IMR-90 (cell line): ENCODE measurements at regions not wholly inside any gene's neighbourhood (a gene's known extent, or its start where the extent isn't known, plus 50 kb on each side); places are given as distances from the start of the nearest gene placed in this dataset.

ENCODE experiments used
- ATAC-seq: fragments of 200-7000 bp; cut with Tn5 transposase; 2 replicates; pipeline ENCODE4 v1.9.1; 2020; ENCODE audit warnings: low read depth, mild to moderate bottlenecking, moderate library complexity
- BruUV-seq: library from RNA; stranded (reverse); fragments of 400-500 nt; replicated peaks from 2 replicates; lab custom pipeline; 2021; lab: Mats Ljungman, UMichigan
- CTCF ChIA-PET: fragments of 300-600 bp; formaldehyde crosslinking; extraction: SDS; loops from one replicate; lab custom pipeline; 2021; ENCODE audit warnings: antibody characterized with exemption; lab: Yijun Ruan, JAX
- POLR2A ChIA-PET: fragments of 300-600 bp; sonication (Branson Sonifier 250); formaldehyde crosslinking; loops from one replicate; lab custom pipeline; 2022; ENCODE audit warnings: antibody characterized with exemption; ENCODE audit not compliant: unreplicated experiment; lab: Charles Lee
- DNase-seq: peaks from one replicate; pipeline ENCODE4 v3.0.0; 2013
- H2AFZ ChIP-seq: replicated peaks from 2 replicates; pipeline ENCODE3; 2013; ENCODE audit warnings: low read length, mild to moderate bottlenecking; ENCODE audit not compliant: poor library complexity
- H2AK5ac ChIP-seq: 2 replicates; pipeline ENCODE4 v1.6.1; 2013; ENCODE audit warnings: low read depth, low read length, inconsistent platforms
- H2AK9ac ChIP-seq: replicated peaks from 2 replicates; pipeline ENCODE3; 2013; ENCODE audit warnings: mild to moderate bottlenecking, low read depth, low read length, moderate library complexity; ENCODE audit not compliant: poor library complexity
- H2BK120ac ChIP-seq: 2 replicates; pipeline ENCODE4 v1.6.1; 2013; ENCODE audit warnings: low read depth, low read length, inconsistent platforms
- H2BK15ac ChIP-seq: 3 replicates; pipeline ENCODE4 v1.6.1; 2013; ENCODE audit warnings: low read depth, low read length, inconsistent platforms
- H2BK20ac ChIP-seq: 2 replicates; pipeline ENCODE4 v1.6.1; 2013; ENCODE audit warnings: low read depth, mild to moderate bottlenecking, inconsistent platforms, low read length, moderate library complexity
- H2BK5ac ChIP-seq: 2 replicates; pipeline ENCODE4 v1.6.1; 2013; ENCODE audit warnings: mild to moderate bottlenecking, low read depth, low read length, inconsistent platforms; ENCODE audit not compliant: poor library complexity, severe bottlenecking
- H3K14ac ChIP-seq: replicated peaks from 2 replicates; pipeline ENCODE4 v1.6.1; 2013; ENCODE audit warnings: low read depth, low read length, inconsistent platforms
- H3K18ac ChIP-seq: 2 replicates; pipeline ENCODE4 v1.6.1; 2013; ENCODE audit warnings: low read depth, low read length, control low read depth
- H3K23ac ChIP-seq: 2 replicates; pipeline ENCODE4 v1.6.1; 2013; ENCODE audit warnings: low read depth, low read length, inconsistent platforms
- H3K27ac ChIP-seq: 2 replicates; pipeline ENCODE4 v1.5.1; 2013; ENCODE audit warnings: mild to moderate bottlenecking, control low read depth, low read length; ENCODE audit not compliant: insufficient read depth
- H3K27me3 ChIP-seq: 2 replicates; pipeline ENCODE4 v1.6.1; 2013; ENCODE audit warnings: low read length; ENCODE audit not compliant: control insufficient read depth, insufficient read depth
- H3K36me3 ChIP-seq: 2 replicates; pipeline ENCODE4 v1.6.1; 2013; ENCODE audit warnings: low read length, mixed read lengths; ENCODE audit not compliant: control insufficient read depth, insufficient read depth
- H3K4ac ChIP-seq: 2 replicates; pipeline ENCODE4 v1.6.1; 2013; ENCODE audit warnings: low read depth, low read length, inconsistent platforms
- H3K4me1 ChIP-seq: 2 replicates; pipeline ENCODE4 v1.6.1; 2013; ENCODE audit warnings: low read length, mixed read lengths; ENCODE audit not compliant: control insufficient read depth, insufficient read depth
- H3K4me2 ChIP-seq: 2 replicates; pipeline ENCODE4 v1.6.1; 2013; ENCODE audit warnings: low read depth, mild to moderate bottlenecking, control low read depth, low read length, moderate library complexity
- H3K4me3 ChIP-seq: 2 replicates; pipeline ENCODE4 v1.5.1; 2013; ENCODE audit warnings: low read depth, mild to moderate bottlenecking, control low read depth, low read length, moderate library complexity; ENCODE audit not compliant: insufficient read depth
- H3K56ac ChIP-seq: 2 replicates; pipeline ENCODE4 v1.6.1; 2013; ENCODE audit warnings: low read length, inconsistent platforms; ENCODE audit not compliant: insufficient read depth; ENCODE audit errors: extremely low read depth
- H3K79me1 ChIP-seq, 2 experiments: 2 replicates each; pipeline ENCODE4 v1.6.1; 2013; ENCODE audit warnings: low read length in 2 of 2, inconsistent platforms in 1 of 2, low read depth in 1 of 2
- H3K9ac ChIP-seq: 2 replicates; pipeline ENCODE4 v1.6.1; 2013; ENCODE audit warnings: low read depth, low read length, control low read depth
- H3K9me1 ChIP-seq: 2 replicates; pipeline ENCODE4 v1.6.1; 2013; ENCODE audit warnings: low read length, inconsistent platforms; ENCODE audit not compliant: insufficient read depth
- H3K9me3 ChIP-seq: 2 replicates; pipeline ENCODE4 v1.6.1; 2013; ENCODE audit warnings: low read length; ENCODE audit not compliant: control insufficient read depth, insufficient read depth
- H4K20me1 ChIP-seq: 2 replicates; pipeline ENCODE4 v1.6.1; 2013; ENCODE audit warnings: low read length, inconsistent platforms; ENCODE audit not compliant: insufficient read depth
- H4K5ac ChIP-seq: 2 replicates; pipeline ENCODE4 v1.6.1; 2013; ENCODE audit warnings: mild to moderate bottlenecking, low read depth, low read length, control low read depth
- H4K8ac ChIP-seq, 2 experiments: 2 replicates each; pipeline ENCODE4 v1.6.1; 2013; ENCODE audit warnings: low read depth in 2 of 2, low read length in 2 of 2, control low read depth in 1 of 2, inconsistent platforms in 1 of 2
- H4K91ac ChIP-seq: 2 replicates; pipeline ENCODE4 v1.6.1; 2013; ENCODE audit warnings: low read depth, low read length, inconsistent platforms; ENCODE audit not compliant: insufficient read depth
- BHLHE40 ChIP-seq: fragments of 150-350 bp; IDR thresholded peaks from 2 replicates; pipeline ENCODE4 v1.6.1; 2016; ENCODE audit warnings: mild to moderate bottlenecking, low read depth, low read length
- CEBPB ChIP-seq: IDR thresholded peaks from 2 replicates; pipeline ENCODE4 v1.6.1; 2012; ENCODE audit warnings: low read depth, low read length, improper control_type of control experiment
- CHD1 ChIP-seq: IDR thresholded peaks from 2 replicates; pipeline ENCODE4 v1.6.1; 2012; ENCODE audit warnings: low read depth, low read length, improper control_type of control experiment
- CTCF ChIP-seq: conservative IDR thresholded peaks from 2 replicates; pipeline ENCODE4 v1.5.1; 2012; ENCODE audit warnings: mild to moderate bottlenecking, low read depth, low read length, improper control_type of control experiment
- ELK1 ChIP-seq: fragments of 150-350 bp; IDR thresholded peaks from 2 replicates; pipeline ENCODE4 v1.6.1; 2016; ENCODE audit warnings: low read depth, mild to moderate bottlenecking, low read length, moderate library complexity, borderline replicate concordance
- MAFK ChIP-seq: IDR thresholded peaks from 2 replicates; pipeline ENCODE4 v1.6.1; 2012; ENCODE audit warnings: low read depth, low read length, improper control_type of control experiment
- MAZ ChIP-seq: IDR thresholded peaks from 2 replicates; pipeline ENCODE4 v1.6.1; 2012; ENCODE audit warnings: low read depth, mild to moderate bottlenecking, low read length, improper control_type of control experiment, moderate library complexity, borderline replicate concordance
- MXI1 ChIP-seq: IDR thresholded peaks from 2 replicates; pipeline ENCODE4 v1.6.1; 2012; ENCODE audit warnings: low read depth, mild to moderate bottlenecking, low read length, moderate library complexity, borderline replicate concordance
- NFE2L2 ChIP-seq: fragments of 150-350 bp; IDR thresholded peaks from 2 replicates; pipeline ENCODE4 v1.6.1; 2016; ENCODE audit warnings: low read depth, mild to moderate bottlenecking, low read length
- POLR2A ChIP-seq: IDR thresholded peaks from 2 replicates; pipeline ENCODE4 v1.6.1; 2012; ENCODE audit warnings: mild to moderate bottlenecking, low read depth, low read length
- RCOR1 ChIP-seq: IDR thresholded peaks from 2 replicates; pipeline ENCODE4 v1.6.1; 2012; ENCODE audit warnings: mild to moderate bottlenecking, low read length, improper control_type of control experiment; ENCODE audit not compliant: insufficient replicate concordance
- RFX5 ChIP-seq: IDR thresholded peaks from 2 replicates; pipeline ENCODE4 v1.8.0; 2012; ENCODE audit warnings: low read depth, mild to moderate bottlenecking, low read length, moderate library complexity
- SMC3 ChIP-seq: fragments of 150-350 bp; IDR thresholded peaks from 2 replicates; pipeline ENCODE4 v1.6.1; 2016; ENCODE audit warnings: low read depth, mild to moderate bottlenecking, antibody characterized with exemption, low read length, moderate library complexity
- USF2 ChIP-seq: fragments of 150-350 bp; IDR thresholded peaks from 2 replicates; pipeline ENCODE4 v1.6.1; 2017; ENCODE audit warnings: mild to moderate bottlenecking, antibody characterized with exemption, low read length, low read depth
- WGBS, 2 experiments: methylation state at CpG; one replicate each; pipeline versions ENCODE4 v1.1.5 to v1.1.7; 2013; ENCODE audit warnings: missing lambda C conversion rate in 2 of 2; ENCODE audit not compliant: insufficient read length in 1 of 2; ENCODE audit errors: extremely low coverage in 2 of 2; 5-methylcytosine and 5-hydroxymethylcytosine counted together
- dilution Hi-C: fragments of 300-500 bp; cut with HindIII; formaldehyde crosslinking; loops from one replicate; pipeline ENCODE4 v1.14.3; 2018; ENCODE audit warnings: low sequenced_read_pairs; ENCODE audit not compliant: unreplicated experiment
- in situ Hi-C: fragments of 300-500 bp; cut with MboI; formaldehyde crosslinking; loops from 3 replicates; pipeline ENCODE4 v1.14.3; 2019; ENCODE audit warnings: low sequenced_read_pairs, inconsistent platforms, mixed read lengths
- intact Hi-C: fragments of 100-400 bp; cut with micrococcal nuclease; formaldehyde crosslinking; loops from 2 replicates; pipeline ENCODE4 v1.10.0; 2022

- intact Hi-C loops = no loop called here
- H2BK15ac ChIP-seq = peak overlapping the region; percentile 60; the same call in 2 of the 3 replicates
- no peak overlapping the region for H3K4me3 ChIP-seq
- ATAC-seq (no peak), DNase-seq (no peak)
- no peak overlapping the region for H2BK5ac ChIP-seq
- 0 out of 2 replicates have a peak, but pooled peaks cover under 1% of the 10 kb centered on the region for H3K9me1 ChIP-seq
- H4K8ac ChIP-seq = no peak overlapping the region
- no peak overlapping the region; the same call in 1 of the 2 replicates for H3K4ac ChIP-seq
- peak overlapping the region; percentile 34; the same call in 1 of the 2 replicates for H2BK120ac ChIP-seq
- H3K4me1 ChIP-seq = peaks cover 5% of the 10 kb centered on the region; the same call in 1 of the 2 replicates
- no peak overlapping the region for H2AFZ ChIP-seq
- H3K4me2 ChIP-seq = no peak overlapping the region
- no peak overlapping the region for H3K9ac ChIP-seq
- H2BK20ac ChIP-seq = 0 out of 2 replicates have a peak overlapping the region, but pooled peaks have one; percentile 6
- H3K14ac ChIP-seq = peak overlapping the region; percentile 45; the same call in 1 of the 2 replicates
- H3K18ac ChIP-seq = no peak overlapping the region; the same call in 1 of the 2 replicates
- H3K27me3 ChIP-seq = no peaks in the 10 kb centered on the region
- H3K23ac ChIP-seq = no peak overlapping the region
- H3K27ac ChIP-seq = no peak overlapping the region
- H2AK9ac ChIP-seq = no peak overlapping the region
- WGBS, 2 experiments = no CpG with 5 or more reads among the region's 4 CpGs
- ChIA-PET CTCF (interaction anchor here (0.5 kb wide), 1 partner anchor 957 kb away, joined by 5 read pairs; no protein-coding TSS in a partner anchor), POLR2A (interaction anchor here (0.6 kb wide), 1 partner anchor 455 kb away, joined by 4 read pairs; no protein-coding TSS in a partner anchor)
- in situ Hi-C loops = no loop called here
- no peaks in the 10 kb centered on the region for H4K20me1 ChIP-seq
- BruUV-seq = no TSS peak
- TF ChIP-seq ELK1 = no peak
- TF ChIP-seq CEBPB = no peak
- TF ChIP-seq SMC3 = no peak
- no peak for TF ChIP-seq BHLHE40
- no peak for TF ChIP-seq USF2
- TF ChIP-seq NFE2L2 = no peak
- TF ChIP-seq RCOR1 = no peak
- no peak for TF ChIP-seq CHD1
- TF ChIP-seq RFX5 = no peak
- TF ChIP-seq CTCF = no peak
- no peak for TF ChIP-seq MXI1
- no peak for TF ChIP-seq MAFK
- no peak for TF ChIP-seq POLR2A
- no peak for TF ChIP-seq MAZ
- no peaks in the 10 kb centered on the region for H3K36me3 ChIP-seq
- H3K56ac ChIP-seq = no peak overlapping the region
- dilution Hi-C loops = no loop called here
- H2AK5ac ChIP-seq = no peak overlapping the region
- no peaks in the 10 kb centered on the region for H3K79me1 ChIP-seq
- no peak overlapping the region for H4K91ac ChIP-seq
- H4K5ac ChIP-seq = no peak overlapping the region
- H3K9me3 ChIP-seq = no peaks in the 10 kb centered on the region
Observed at GRCh38 chr6:146885708-146886457, 287.1 kb downstream of the ADGB start.
